Bronchial epithelial cell (primary cell): ENCODE measurements at regions not wholly inside any gene's neighbourhood (a gene's known extent, or its start where the extent isn't known, plus 50 kb on each side); places are given as distances from the start of the nearest gene placed in this dataset.

Experiments used
- DNase-seq: peaks from one replicate; pipeline ENCODE4 v3.0.0-alpha.2; 2010; ENCODE audit warnings: low read depth
- FAIRE-seq: peaks from 2 replicates; lab custom pipeline; 2011; peaks lifted over from hg19 to GRCh38; lab: Jason Lieb, UNC
- H3K27me3 ChIP-seq: 2 replicates; pipeline ENCODE4 v1.5.1; 2011; ENCODE audit warnings: low read length; ENCODE audit not compliant: control insufficient read depth, insufficient read depth
- H3K36me3 ChIP-seq: 2 replicates; pipeline ENCODE4 v1.5.1; 2011; ENCODE audit warnings: low read length; ENCODE audit not compliant: control insufficient read depth, insufficient read depth
- H3K4me3 ChIP-seq: 2 replicates; pipeline ENCODE4 v1.5.1; 2011; ENCODE audit warnings: mild to moderate bottlenecking, low read depth, low read length, control low read depth
- TF ChIP-seq, protein P1 (sequence below): IDR thresholded peaks from 2 replicates; pipeline ENCODE4 v1.5.1; 2011; ENCODE audit warnings: mild to moderate bottlenecking, moderate library complexity, low read length, control low read depth, inconsistent platforms; ENCODE audit not compliant: insufficient read depth, severe bottlenecking

DNA sequence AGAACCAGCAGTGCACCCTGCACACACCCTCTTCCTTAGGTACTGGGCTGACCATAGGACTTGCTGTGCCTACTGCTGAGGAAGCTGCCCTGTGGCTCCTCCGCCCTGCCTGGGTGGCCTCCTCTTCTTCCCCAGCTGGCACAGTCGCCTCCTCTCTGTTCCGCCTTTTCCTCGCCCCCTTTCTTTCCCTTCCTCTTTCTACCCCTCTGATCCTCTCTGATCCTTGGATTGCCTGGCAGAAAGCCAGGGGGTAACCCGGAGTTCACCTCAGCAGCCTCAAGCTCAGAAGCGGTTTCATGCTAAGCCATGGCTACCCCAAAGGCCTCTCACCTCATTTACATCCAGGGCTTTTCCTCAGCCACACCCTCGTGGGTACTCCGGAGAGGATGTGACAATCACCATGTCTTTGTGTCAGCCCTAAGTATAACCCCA, 136.2 kb downstream of the SMIM20 start:
- TF ChIP-seq, protein P1, sequence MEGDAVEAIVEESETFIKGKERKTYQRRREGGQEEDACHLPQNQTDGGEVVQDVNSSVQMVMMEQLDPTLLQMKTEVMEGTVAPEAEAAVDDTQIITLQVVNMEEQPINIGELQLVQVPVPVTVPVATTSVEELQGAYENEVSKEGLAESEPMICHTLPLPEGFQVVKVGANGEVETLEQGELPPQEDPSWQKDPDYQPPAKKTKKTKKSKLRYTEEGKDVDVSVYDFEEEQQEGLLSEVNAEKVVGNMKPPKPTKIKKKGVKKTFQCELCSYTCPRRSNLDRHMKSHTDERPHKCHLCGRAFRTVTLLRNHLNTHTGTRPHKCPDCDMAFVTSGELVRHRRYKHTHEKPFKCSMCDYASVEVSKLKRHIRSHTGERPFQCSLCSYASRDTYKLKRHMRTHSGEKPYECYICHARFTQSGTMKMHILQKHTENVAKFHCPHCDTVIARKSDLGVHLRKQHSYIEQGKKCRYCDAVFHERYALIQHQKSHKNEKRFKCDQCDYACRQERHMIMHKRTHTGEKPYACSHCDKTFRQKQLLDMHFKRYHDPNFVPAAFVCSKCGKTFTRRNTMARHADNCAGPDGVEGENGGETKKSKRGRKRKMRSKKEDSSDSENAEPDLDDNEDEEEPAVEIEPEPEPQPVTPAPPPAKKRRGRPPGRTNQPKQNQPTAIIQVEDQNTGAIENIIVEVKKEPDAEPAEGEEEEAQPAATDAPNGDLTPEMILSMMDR: no peak
- DNase-seq (no peak), FAIRE-seq (no peak)
- Histone ChIP-seq H3K4me3 (no peak overlapping the region), H3K27me3 (peaks cover 5% of the 10 kb centered on the region), H3K36me3 (no peaks in the 10 kb centered on the region)

DNA sequence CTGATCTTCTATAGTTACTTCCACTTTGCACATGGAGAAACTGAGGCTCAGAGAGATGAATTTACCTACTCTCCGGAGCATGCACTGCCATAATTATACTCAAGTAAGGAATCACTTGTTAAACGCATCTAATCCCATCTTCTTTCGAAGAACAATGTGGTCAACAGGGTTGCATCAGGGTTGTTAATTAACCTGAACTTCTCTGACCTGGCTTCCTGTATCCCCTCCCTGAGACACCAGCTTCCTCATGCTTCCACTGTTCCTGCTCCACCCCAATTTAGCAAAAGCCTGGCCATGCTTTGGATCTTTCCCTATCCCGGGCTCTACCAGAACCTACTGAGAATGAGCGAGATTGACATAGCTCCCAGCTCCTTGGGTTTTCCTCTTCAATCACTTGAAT, 136.7 kb downstream of the SMIM20 start:
- H3K4me3 ChIP-seq: no peak overlapping the region
- H3K36me3 ChIP-seq: no peaks in the 10 kb centered on the region
- DNase-seq (no peak), FAIRE-seq (no peak)
- TF ChIP-seq, protein P1: no peak
- peaks cover 5% of the 10 kb centered on the region for H3K27me3 ChIP-seq

DNA sequence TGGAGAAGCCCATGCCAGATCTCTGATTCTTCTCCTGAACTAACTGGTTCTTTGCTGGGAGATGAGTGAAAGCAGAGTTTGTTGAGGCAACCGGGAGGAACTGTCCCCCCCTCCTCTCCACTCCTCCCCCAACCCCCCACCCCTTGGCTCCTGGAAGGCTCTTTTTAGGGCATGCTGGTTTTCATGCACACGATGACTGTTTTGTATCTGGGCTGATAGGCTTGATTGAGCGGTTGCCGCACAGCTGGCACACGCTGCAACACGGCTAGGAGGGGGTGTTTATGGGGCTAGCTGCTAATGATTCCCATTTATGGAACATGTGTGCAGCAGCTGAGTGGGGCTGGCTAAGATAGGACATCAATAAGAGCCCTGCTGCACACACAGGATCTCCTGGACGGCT, 137.2 kb downstream of the SMIM20 start:
- TF ChIP-seq, protein P1: no peak
- Histone ChIP-seq H3K27me3 (peaks cover 7% of the 10 kb centered on the region), H3K36me3 (no peaks in the 10 kb centered on the region), H3K4me3 (no peak overlapping the region)
- DNase-seq: no peak
- FAIRE-seq: no peak

DNA sequence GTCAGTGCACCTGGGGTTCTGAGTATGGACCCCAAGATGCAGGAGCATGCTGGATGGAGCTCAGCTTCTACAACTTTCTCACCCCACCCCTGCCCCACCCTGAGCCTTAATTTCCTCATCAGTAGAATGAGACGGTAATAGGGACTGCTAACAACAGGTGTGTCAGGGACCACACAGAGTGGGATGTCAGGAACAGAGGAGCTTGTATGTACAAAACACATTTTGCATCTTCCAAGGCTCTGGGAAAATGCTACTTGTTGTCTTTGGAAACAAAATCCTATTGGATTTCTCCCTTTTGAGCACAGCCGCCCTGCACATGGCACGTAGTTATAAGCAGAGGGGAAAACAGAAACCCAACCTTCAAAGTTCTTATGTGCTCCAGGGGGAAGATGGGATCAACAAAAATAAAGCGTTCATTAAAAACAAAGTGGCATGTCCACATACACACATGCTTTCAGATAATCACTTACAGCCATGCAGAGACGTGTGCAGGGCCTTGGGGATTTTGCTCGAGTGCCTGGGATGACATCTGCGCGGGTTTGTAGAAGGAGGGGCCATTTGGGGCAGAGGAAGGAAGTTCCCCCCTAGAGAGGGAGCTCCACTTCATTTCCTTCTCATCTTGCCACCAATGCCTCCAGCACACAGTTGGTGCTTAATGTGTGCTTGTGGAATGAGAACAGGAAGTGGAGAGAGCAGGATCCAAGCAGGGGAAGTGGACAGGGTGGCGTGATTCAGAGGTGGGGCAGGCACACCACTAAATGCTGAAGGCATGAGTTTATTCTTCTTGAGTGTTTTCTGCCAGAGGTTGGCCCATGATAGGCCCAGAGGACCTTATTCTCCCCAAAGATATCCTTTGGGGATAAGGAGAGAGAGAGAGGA, 138.9 kb downstream of the SMIM20 start:
- H3K27me3 ChIP-seq: peaks cover 7% of the 10 kb centered on the region
- H3K4me3 ChIP-seq: no peak overlapping the region
- no peaks in the 10 kb centered on the region for H3K36me3 ChIP-seq
- no peak for FAIRE-seq
- TF ChIP-seq, protein P1: no peak
- DNase-seq: no peak

DNA sequence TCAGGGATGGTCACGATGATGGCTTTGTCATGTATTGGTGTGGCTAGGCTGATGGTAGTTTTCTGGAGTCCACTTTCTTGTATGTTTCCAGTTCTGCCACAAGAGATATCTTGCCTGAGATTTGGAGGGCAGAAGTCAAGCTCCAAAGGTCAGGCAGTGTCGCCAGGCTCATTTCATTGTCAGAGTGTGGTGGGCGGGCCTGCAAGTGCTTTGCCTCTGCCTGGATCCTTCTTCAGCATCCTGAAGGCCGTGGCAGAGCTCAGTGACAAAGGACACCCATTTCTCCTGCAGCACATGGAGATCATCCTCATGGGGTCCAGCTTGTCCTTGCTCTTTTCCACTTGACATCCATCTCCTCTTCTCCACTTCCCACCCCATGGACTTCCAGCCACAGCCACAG, 139.7 kb downstream of the SMIM20 start:
- Histone ChIP-seq H3K27me3 (peaks cover 7% of the 10 kb centered on the region), H3K4me3 (no peak overlapping the region), H3K36me3 (no peaks in the 10 kb centered on the region)
- FAIRE-seq (no peak), DNase-seq (no peak)
- TF ChIP-seq, protein P1: no peak
